ENCODE measurements at regions not wholly inside any gene's neighbourhood (a gene's known extent, or its start where the extent isn't known, plus 50 kb on each side); places are given as distances from the start of the nearest gene placed in this dataset.

DNA sequence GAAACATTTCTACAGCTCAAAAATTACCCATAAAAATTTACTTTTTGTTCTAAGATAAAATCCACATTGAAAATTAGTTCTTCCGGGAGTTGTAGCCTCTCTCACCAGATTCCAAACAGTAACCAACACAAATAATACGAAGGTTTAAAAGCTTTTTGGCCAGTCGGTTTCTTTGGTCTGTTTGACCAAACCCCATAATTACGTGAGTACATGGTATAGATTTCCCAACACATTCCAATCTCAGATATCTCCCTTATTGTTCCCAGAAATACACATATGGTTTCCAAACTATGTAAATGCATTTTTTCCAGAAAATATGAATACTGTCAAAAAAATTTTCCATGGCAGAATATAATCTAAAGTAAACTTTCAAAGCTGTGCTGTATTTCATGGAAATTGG lies 722.0 kb downstream of the KCNJ2 start:
- TF ChIP-seq, protein P1, sequence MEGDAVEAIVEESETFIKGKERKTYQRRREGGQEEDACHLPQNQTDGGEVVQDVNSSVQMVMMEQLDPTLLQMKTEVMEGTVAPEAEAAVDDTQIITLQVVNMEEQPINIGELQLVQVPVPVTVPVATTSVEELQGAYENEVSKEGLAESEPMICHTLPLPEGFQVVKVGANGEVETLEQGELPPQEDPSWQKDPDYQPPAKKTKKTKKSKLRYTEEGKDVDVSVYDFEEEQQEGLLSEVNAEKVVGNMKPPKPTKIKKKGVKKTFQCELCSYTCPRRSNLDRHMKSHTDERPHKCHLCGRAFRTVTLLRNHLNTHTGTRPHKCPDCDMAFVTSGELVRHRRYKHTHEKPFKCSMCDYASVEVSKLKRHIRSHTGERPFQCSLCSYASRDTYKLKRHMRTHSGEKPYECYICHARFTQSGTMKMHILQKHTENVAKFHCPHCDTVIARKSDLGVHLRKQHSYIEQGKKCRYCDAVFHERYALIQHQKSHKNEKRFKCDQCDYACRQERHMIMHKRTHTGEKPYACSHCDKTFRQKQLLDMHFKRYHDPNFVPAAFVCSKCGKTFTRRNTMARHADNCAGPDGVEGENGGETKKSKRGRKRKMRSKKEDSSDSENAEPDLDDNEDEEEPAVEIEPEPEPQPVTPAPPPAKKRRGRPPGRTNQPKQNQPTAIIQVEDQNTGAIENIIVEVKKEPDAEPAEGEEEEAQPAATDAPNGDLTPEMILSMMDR (IDR thresholded peaks at IDR 0.05), result no peak
- TF ChIP-seq CBX8 (IDR thresholded peaks at IDR 0.05) (no peak), JUN (IDR thresholded peaks at IDR 0.05) (no peak), RNF2 (IDR thresholded peaks at IDR 0.05; ENCODE audit: borderline replicate concordance, low read depth) (no peak), MAZ (IDR thresholded peaks at IDR 0.05; ENCODE audit: borderline replicate concordance, low read depth, low read length) (no peak), ESRRA (IDR thresholded peaks at IDR 0.05; ENCODE audit: borderline replicate concordance, low read length) (no peak), RFX5 (IDR thresholded peaks at IDR 0.05) (no peak), BHLHE40 (IDR thresholded peaks at IDR 0.05; ENCODE audit: low read depth, low read length) (no peak), SMC3 (IDR thresholded peaks at IDR 0.05) (no peak)
- TF ChIP-seq, protein P2, sequence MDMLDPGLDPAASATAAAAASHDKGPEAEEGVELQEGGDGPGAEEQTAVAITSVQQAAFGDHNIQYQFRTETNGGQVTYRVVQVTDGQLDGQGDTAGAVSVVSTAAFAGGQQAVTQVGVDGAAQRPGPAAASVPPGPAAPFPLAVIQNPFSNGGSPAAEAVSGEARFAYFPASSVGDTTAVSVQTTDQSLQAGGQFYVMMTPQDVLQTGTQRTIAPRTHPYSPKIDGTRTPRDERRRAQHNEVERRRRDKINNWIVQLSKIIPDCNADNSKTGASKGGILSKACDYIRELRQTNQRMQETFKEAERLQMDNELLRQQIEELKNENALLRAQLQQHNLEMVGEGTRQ (IDR thresholded peaks at IDR 0.05), result no peak
- TF ChIP-seq, protein P3, sequence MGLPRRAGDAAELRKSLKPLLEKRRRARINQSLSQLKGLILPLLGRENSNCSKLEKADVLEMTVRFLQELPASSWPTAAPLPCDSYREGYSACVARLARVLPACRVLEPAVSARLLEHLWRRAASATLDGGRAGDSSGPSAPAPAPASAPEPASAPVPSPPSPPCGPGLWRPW (IDR thresholded peaks at IDR 0.05), result no peak
- TF ChIP-seq, protein P4, sequence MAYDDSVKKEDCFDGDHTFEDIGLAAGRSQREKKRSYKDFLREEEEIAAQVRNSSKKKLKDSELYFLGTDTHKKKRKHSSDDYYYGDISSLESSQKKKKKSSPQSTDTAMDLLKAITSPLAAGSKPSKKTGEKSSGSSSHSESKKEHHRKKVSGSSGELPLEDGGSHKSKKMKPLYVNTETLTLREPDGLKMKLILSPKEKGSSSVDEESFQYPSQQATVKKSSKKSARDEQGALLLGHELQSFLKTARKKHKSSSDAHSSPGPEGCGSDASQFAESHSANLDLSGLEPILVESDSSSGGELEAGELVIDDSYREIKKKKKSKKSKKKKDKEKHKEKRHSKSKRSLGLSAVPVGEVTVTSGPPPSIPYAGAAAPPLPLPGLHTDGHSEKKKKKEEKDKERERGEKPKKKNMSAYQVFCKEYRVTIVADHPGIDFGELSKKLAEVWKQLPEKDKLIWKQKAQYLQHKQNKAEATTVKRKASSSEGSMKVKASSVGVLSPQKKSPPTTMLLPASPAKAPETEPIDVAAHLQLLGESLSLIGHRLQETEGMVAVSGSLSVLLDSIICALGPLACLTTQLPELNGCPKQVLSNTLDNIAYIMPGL (CRISPR knock-in tag; IDR thresholded peaks at IDR 0.05; ENCODE audit: borderline replicate concordance), result no peak
- TF ChIP-seq, protein P5, sequence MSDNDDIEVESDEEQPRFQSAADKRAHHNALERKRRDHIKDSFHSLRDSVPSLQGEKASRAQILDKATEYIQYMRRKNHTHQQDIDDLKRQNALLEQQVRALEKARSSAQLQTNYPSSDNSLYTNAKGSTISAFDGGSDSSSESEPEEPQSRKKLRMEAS (IDR thresholded peaks at IDR 0.05), result no peak
